ENCODE measurements at regions not wholly inside any gene's neighbourhood (a gene's known extent, or its start where the extent isn't known, plus 50 kb on each side); places are given as distances from the start of the nearest gene placed in this dataset.

- Histone ChIP-seq H3K4me2 (no peak overlapping the region), H3K9ac (no peak overlapping the region), H3K27me3 (ENCODE audit: insufficient read depth) (no peaks in the 10 kb centered on the region), H3F3A (replicated peaks; ENCODE audit: insufficient read depth) (peaks cover 4% of the 10 kb centered on the region), H3K9me3 (no peaks in the 10 kb centered on the region), H3K4me3 (ENCODE audit: low read depth in 2 of 2, low read length in 1 of 2) (no peak overlapping the region), H3K27ac (ENCODE audit: low read depth in 2 of 2, low read length in 1 of 2) (no peak overlapping the region), H3K36me3 (replicated peaks in 1 of 2; ENCODE audit: control insufficient read depth in 1 of 2, insufficient read depth in 2 of 2, low read length in 1 of 2) (no peaks in the 10 kb centered on the region), H2AFZ (ENCODE audit: low read depth) (no peak overlapping the region), H3K79me2 (ENCODE audit: insufficient read depth) (no peaks in the 10 kb centered on the region), H4K20me1 (ENCODE audit: insufficient read depth) (no peaks in the 10 kb centered on the region), H3K9me2 (no peaks in the 10 kb centered on the region), H3K4me1 (ENCODE audit: control insufficient read depth in 1 of 2, insufficient read depth in 2 of 2, low read depth in 1 of 2, low read length in 1 of 2) (0 out of 4 replicates have a peak, but pooled peaks cover 0 to 10% of the 10 kb centered on the region in 2 experiments)
- WGBS (ENCODE audit: low lambda C conversion rate): 39% methylated on average over 2 of the region's 2 CpGs
- no peak for TF ChIP-seq GATA2 (CRISPR knock-in tag; IDR thresholded peaks at IDR 0.05)
- TF ChIP-seq EP300 (IDR thresholded peaks at IDR 0.05; ENCODE audit: borderline replicate concordance in 1 of 2, low read depth in 1 of 2, low read length in 1 of 2): no peak
- no peak for TF ChIP-seq EZH2phosphoT487 (IDR thresholded peaks at IDR 0.05; ENCODE audit: borderline replicate concordance, low read depth)
- no peak for TF ChIP-seq USF1 (IDR thresholded peaks at IDR 0.05; ENCODE audit: borderline replicate concordance, low read depth)
- no peak for TF ChIP-seq SIN3A (IDR thresholded peaks at IDR 0.05; ENCODE audit: borderline replicate concordance, low read depth, low read length)
- no peak for TF ChIP-seq GABPA (IDR thresholded peaks at IDR 0.05; ENCODE audit: low read depth)
- TF ChIP-seq NRF1 (IDR thresholded peaks at IDR 0.05; ENCODE audit: low read depth, low read length): no peak
- no peak for TF ChIP-seq NFIC (IDR thresholded peaks at IDR 0.05; ENCODE audit: borderline replicate concordance)
- no peak for TF ChIP-seq FOXM1 (IDR thresholded peaks at IDR 0.05; ENCODE audit: low read depth)
- no peak for TF ChIP-seq TAF1 (IDR thresholded peaks at IDR 0.05; ENCODE audit: borderline replicate concordance, low read depth, low read length)
- TF ChIP-seq SMC3 (IDR thresholded peaks at IDR 0.05; ENCODE audit: low read depth, low read length): no peak
- no peak for TF ChIP-seq POLR2AphosphoS5 (IDR thresholded peaks at IDR 0.05; ENCODE audit: low read depth, low read length)
- DNase-seq: no peak
- POLR2A ChIA-PET: no interaction called here
- CTCF ChIA-PET: no interaction called here
These were observed 80.4 kb upstream of the PDE1C start for GRCh38 chr7:32150589-32150988.

GRCh38 chr7:32150039-32150438 lies 79.8 kb upstream of the PDE1C start:
- no peak for TF ChIP-seq MAX (IDR thresholded peaks at IDR 0.05; ENCODE audit: low read depth)
- TF ChIP-seq TCF12 (IDR thresholded peaks at IDR 0.05): no peak

More at GRCh38 chr7:32150039-32150438, 79.8 kb upstream of the PDE1C start:
- WGBS (ENCODE audit: low lambda C conversion rate): 20% methylated on average over 3 of the region's 3 CpGs
- Histone ChIP-seq H3K4me3 (ENCODE audit: low read depth in 2 of 2, low read length in 1 of 2) (no peak overlapping the region), H3K36me3 (replicated peaks in 1 of 2; ENCODE audit: control insufficient read depth in 1 of 2, insufficient read depth in 2 of 2, low read length in 1 of 2) (no peaks in the 10 kb centered on the region), H2AFZ (ENCODE audit: low read depth) (no peak overlapping the region), H3K27me3 (ENCODE audit: insufficient read depth) (no peaks in the 10 kb centered on the region), H3K9me2 (no peaks in the 10 kb centered on the region), H3K79me2 (ENCODE audit: insufficient read depth) (no peaks in the 10 kb centered on the region), H3K4me1 (ENCODE audit: control insufficient read depth in 1 of 2, insufficient read depth in 2 of 2, low read depth in 1 of 2, low read length in 1 of 2) (0 out of 4 replicates have a peak, but pooled peaks cover 0 to 7% of the 10 kb centered on the region in 2 experiments), H3K9ac (no peak overlapping the region), H3K27ac (ENCODE audit: low read depth in 2 of 2, low read length in 1 of 2) (no peak overlapping the region), H3K9me3 (no peaks in the 10 kb centered on the region), H4K20me1 (ENCODE audit: insufficient read depth) (no peaks in the 10 kb centered on the region), H3F3A (replicated peaks; ENCODE audit: insufficient read depth) (peaks cover 4% of the 10 kb centered on the region), H3K4me2 (no peak overlapping the region)
- DNase-seq: no peak
- ChIA-PET CTCF (no interaction called here), POLR2A (no interaction called here)

All from SK-N-SH (cell line).